ENCODE measurements at regions not wholly inside any gene's neighbourhood (a gene's known extent, or its start where the extent isn't known, plus 50 kb on each side); places are given as distances from the start of the nearest gene placed in this dataset.
A peak's percentile ranks its signal among the peaks of the same experiment; 100 is the strongest.

DNA sequence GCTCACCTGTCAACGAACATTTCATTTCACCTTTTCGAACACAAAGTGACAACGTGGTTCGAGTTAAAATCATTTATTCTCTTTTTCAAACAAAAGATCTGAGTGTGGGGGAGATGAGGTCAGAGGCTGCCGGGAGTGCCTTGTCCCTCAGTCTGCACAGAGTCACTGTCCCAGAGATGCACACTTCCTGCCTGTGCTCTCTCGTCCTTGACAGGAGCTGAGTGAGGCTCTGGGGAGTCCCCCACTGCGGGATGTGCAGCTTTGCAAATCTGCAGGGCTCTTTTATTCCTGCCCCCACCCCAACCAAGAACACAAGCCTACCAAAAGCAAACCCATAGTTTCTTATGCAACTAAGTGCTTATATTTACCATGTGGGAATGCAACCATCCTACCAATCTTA lies 497.8 kb downstream of the EIPR1 start:
- H3K79me2 ChIP-seq (ENCODE audit: control insufficient read depth, insufficient read depth, low read length): no peaks in the 10 kb centered on the region
- H3K27ac ChIP-seq (ENCODE audit: low read depth, low read length): no peak overlapping the region
- H3K4me2 ChIP-seq (ENCODE audit: low read length): no peak overlapping the region
- H2BK15ac ChIP-seq (replicated peaks; ENCODE audit: low read depth): no peak overlapping the region
- H3K36me3 ChIP-seq (ENCODE audit: control insufficient read depth, insufficient read depth, low read length): no peaks in the 10 kb centered on the region
- no peak overlapping the region for H2AK5ac ChIP-seq (ENCODE audit: low read length)
- H4K5ac ChIP-seq (ENCODE audit: low read length): no peak overlapping the region
- H3K4me1 ChIP-seq (ENCODE audit: control insufficient read depth, low read depth, low read length): no peaks in the 10 kb centered on the region
- H4K8ac ChIP-seq (ENCODE audit: low read depth, low read length): no peak overlapping the region
- WGBS (ENCODE audit: extremely low coverage, insufficient coverage, low lambda C conversion rate): no CpG with 5 or more reads among the region's 7 CpGs
- H3K18ac ChIP-seq (ENCODE audit: low read length): no peak overlapping the region
- DNase-seq: no peak
- no peak overlapping the region for H2BK5ac ChIP-seq (ENCODE audit: low read length)
- no peak overlapping the region for H3K9ac ChIP-seq (ENCODE audit: low read length)
- H3K27me3 ChIP-seq (ENCODE audit: insufficient read depth, low read length, poor library complexity): no peaks in the 10 kb centered on the region
- H3K4ac ChIP-seq (ENCODE audit: low read depth, low read length): no peak overlapping the region
- H2BK120ac ChIP-seq (ENCODE audit: low read depth, low read length): no peak overlapping the region
- no peak overlapping the region for H3K56ac ChIP-seq (ENCODE audit: low read length)
- H3K23ac ChIP-seq (ENCODE audit: low read length): no peak overlapping the region
- H3K79me1 ChIP-seq (ENCODE audit: low read length): no peaks in the 10 kb centered on the region
- no peak overlapping the region for H3K4me3 ChIP-seq (ENCODE audit: low read length)

DNA sequence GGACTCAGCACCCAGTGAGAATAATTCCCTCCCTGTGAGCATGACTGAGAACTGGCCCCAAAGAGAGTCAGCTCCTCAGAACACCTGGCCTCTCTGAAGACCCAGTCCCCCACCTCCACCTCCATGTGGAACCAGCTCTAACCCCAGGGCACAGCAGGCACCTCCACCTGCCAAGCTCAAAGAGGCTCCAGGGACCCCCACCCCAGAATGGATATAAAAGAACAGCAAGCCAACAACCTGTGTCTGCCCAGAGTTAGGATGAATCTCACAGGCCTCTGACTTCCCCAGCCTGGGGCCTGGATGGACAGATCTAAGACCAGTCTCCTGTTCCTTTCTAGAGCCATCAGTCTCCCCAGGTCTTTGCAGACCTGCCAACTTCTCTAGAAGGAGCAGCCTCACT lies 498.5 kb downstream of the EIPR1 start:
- Histone ChIP-seq H4K8ac (ENCODE audit: low read depth, low read length) (no peak overlapping the region), H3K56ac (ENCODE audit: low read length) (no peak overlapping the region), H2BK15ac (replicated peaks; ENCODE audit: low read depth) (no peak overlapping the region), H4K5ac (ENCODE audit: low read length) (no peak overlapping the region), H3K27ac (ENCODE audit: low read depth, low read length) (no peak overlapping the region), H3K9ac (ENCODE audit: low read length) (no peak overlapping the region), H3K79me1 (ENCODE audit: low read length) (no peaks in the 10 kb centered on the region), H3K23ac (ENCODE audit: low read length) (no peak overlapping the region), H3K4ac (ENCODE audit: low read depth, low read length) (no peak overlapping the region), H3K18ac (ENCODE audit: low read length) (no peak overlapping the region), H3K4me1 (ENCODE audit: control insufficient read depth, low read depth, low read length) (no peaks in the 10 kb centered on the region), H2AK5ac (ENCODE audit: low read length) (no peak overlapping the region), H3K4me2 (ENCODE audit: low read length) (no peak overlapping the region), H3K27me3 (ENCODE audit: insufficient read depth, low read length, poor library complexity) (no peaks in the 10 kb centered on the region), H3K36me3 (ENCODE audit: control insufficient read depth, insufficient read depth, low read length) (no peaks in the 10 kb centered on the region), H3K4me3 (ENCODE audit: low read length) (no peak overlapping the region), H2BK120ac (ENCODE audit: low read depth, low read length) (no peak overlapping the region), H3K79me2 (ENCODE audit: control insufficient read depth, insufficient read depth, low read length) (no peaks in the 10 kb centered on the region), H2BK5ac (ENCODE audit: low read length) (no peak overlapping the region)
- DNase-seq: no peak

- no peak overlapping the region for H2BK15ac ChIP-seq (replicated peaks; ENCODE audit: low read depth)
- no peak overlapping the region for H3K27ac ChIP-seq (ENCODE audit: low read depth, low read length)
- H3K4me1 ChIP-seq (ENCODE audit: control insufficient read depth, low read depth, low read length): no peaks in the 10 kb centered on the region
These were observed 500.2 kb downstream of the EIPR1 start for GRCh38 chr2:2877427-2877826.

GRCh38 chr2:2876331-2877221 lies 501.0 kb downstream of the EIPR1 start:
- H3K18ac ChIP-seq (ENCODE audit: low read length): no peak overlapping the region
- no peaks in the 10 kb centered on the region for H3K79me2 ChIP-seq (ENCODE audit: control insufficient read depth, insufficient read depth, low read length)
- no peak overlapping the region for H3K4me2 ChIP-seq (ENCODE audit: low read length)
- H3K79me1 ChIP-seq (ENCODE audit: low read length): no peaks in the 10 kb centered on the region
- no peak overlapping the region for H3K4me3 ChIP-seq (ENCODE audit: low read length)
- no peak overlapping the region for H2BK5ac ChIP-seq (ENCODE audit: low read length)
- H3K27me3 ChIP-seq (ENCODE audit: insufficient read depth, low read length, poor library complexity): no peaks in the 10 kb centered on the region
- no CpG with 5 or more reads among the region's 18 CpGs for WGBS (ENCODE audit: extremely low coverage, insufficient coverage, low lambda C conversion rate)
- H2BK120ac ChIP-seq (ENCODE audit: low read depth, low read length): no peak overlapping the region
- no peak overlapping the region for H3K9ac ChIP-seq (ENCODE audit: low read length)
- H3K36me3 ChIP-seq (ENCODE audit: control insufficient read depth, insufficient read depth, low read length): no peaks in the 10 kb centered on the region
- no peak overlapping the region for H3K4ac ChIP-seq (ENCODE audit: low read depth, low read length)
- no peak overlapping the region for H3K27ac ChIP-seq (ENCODE audit: low read depth, low read length)
- H4K8ac ChIP-seq (ENCODE audit: low read depth, low read length): no peak overlapping the region
- no peak overlapping the region for H3K56ac ChIP-seq (ENCODE audit: low read length)
- H3K23ac ChIP-seq (ENCODE audit: low read length): no peak overlapping the region
- H2BK15ac ChIP-seq (replicated peaks; ENCODE audit: low read depth): no peak overlapping the region
- no peaks in the 10 kb centered on the region for H3K4me1 ChIP-seq (ENCODE audit: control insufficient read depth, low read depth, low read length)
- H2AK5ac ChIP-seq (ENCODE audit: low read length): no peak overlapping the region
- peak; percentile 39 for DNase-seq
- no peak overlapping the region for H4K5ac ChIP-seq (ENCODE audit: low read length)

More at GRCh38 chr2:2877427-2877826, 500.2 kb downstream of the EIPR1 start:
- H3K4ac ChIP-seq (ENCODE audit: low read depth, low read length): no peak overlapping the region
- no peak overlapping the region for H3K18ac ChIP-seq (ENCODE audit: low read length)
- no peaks in the 10 kb centered on the region for H3K36me3 ChIP-seq (ENCODE audit: control insufficient read depth, insufficient read depth, low read length)
- WGBS (ENCODE audit: extremely low coverage, insufficient coverage, low lambda C conversion rate): no CpG with 5 or more reads among the region's 13 CpGs
- H2BK120ac ChIP-seq (ENCODE audit: low read depth, low read length): no peak overlapping the region
- no peak overlapping the region for H4K5ac ChIP-seq (ENCODE audit: low read length)
- no peaks in the 10 kb centered on the region for H3K27me3 ChIP-seq (ENCODE audit: insufficient read depth, low read length, poor library complexity)
- H3K4me2 ChIP-seq (ENCODE audit: low read length): no peak overlapping the region
- no peaks in the 10 kb centered on the region for H3K79me2 ChIP-seq (ENCODE audit: control insufficient read depth, insufficient read depth, low read length)
- no peak for DNase-seq
- H4K8ac ChIP-seq (ENCODE audit: low read depth, low read length): no peak overlapping the region
- no peak overlapping the region for H3K4me3 ChIP-seq (ENCODE audit: low read length)
- H3K9ac ChIP-seq (ENCODE audit: low read length): no peak overlapping the region
- H3K23ac ChIP-seq (ENCODE audit: low read length): no peak overlapping the region
- H3K79me1 ChIP-seq (ENCODE audit: low read length): no peaks in the 10 kb centered on the region
- no peak overlapping the region for H2AK5ac ChIP-seq (ENCODE audit: low read length)
- H2BK5ac ChIP-seq (ENCODE audit: low read length): no peak overlapping the region
- no peak overlapping the region for H3K56ac ChIP-seq (ENCODE audit: low read length)

GRCh38 chr2:2875831-2876230 lies 501.8 kb downstream of the EIPR1 start:
- no peak overlapping the region for H3K56ac ChIP-seq (ENCODE audit: low read length)
- no peak overlapping the region for H4K8ac ChIP-seq (ENCODE audit: low read depth, low read length)
- H3K4me2 ChIP-seq (ENCODE audit: low read length): no peak overlapping the region
- H2BK15ac ChIP-seq (replicated peaks; ENCODE audit: low read depth): no peak overlapping the region
- no peak overlapping the region for H3K4ac ChIP-seq (ENCODE audit: low read depth, low read length)
- H2AK5ac ChIP-seq (ENCODE audit: low read length): no peak overlapping the region
- no peak overlapping the region for H4K5ac ChIP-seq (ENCODE audit: low read length)
- no CpG with 5 or more reads among the region's 6 CpGs for WGBS (ENCODE audit: extremely low coverage, insufficient coverage, low lambda C conversion rate)
- H2BK120ac ChIP-seq (ENCODE audit: low read depth, low read length): no peak overlapping the region
- no peaks in the 10 kb centered on the region for H3K4me1 ChIP-seq (ENCODE audit: control insufficient read depth, low read depth, low read length)
- no peak overlapping the region for H3K9ac ChIP-seq (ENCODE audit: low read length)
- H2BK5ac ChIP-seq (ENCODE audit: low read length): no peak overlapping the region
- H3K23ac ChIP-seq (ENCODE audit: low read length): no peak overlapping the region
- DNase-seq: no peak
- no peaks in the 10 kb centered on the region for H3K79me1 ChIP-seq (ENCODE audit: low read length)
- no peak overlapping the region for H3K27ac ChIP-seq (ENCODE audit: low read depth, low read length)
- no peaks in the 10 kb centered on the region for H3K36me3 ChIP-seq (ENCODE audit: control insufficient read depth, insufficient read depth, low read length)
- no peak overlapping the region for H3K18ac ChIP-seq (ENCODE audit: low read length)
- no peaks in the 10 kb centered on the region for H3K27me3 ChIP-seq (ENCODE audit: insufficient read depth, low read length, poor library complexity)
- no peaks in the 10 kb centered on the region for H3K79me2 ChIP-seq (ENCODE audit: control insufficient read depth, insufficient read depth, low read length)
- H3K4me3 ChIP-seq (ENCODE audit: low read length): no peak overlapping the region

- DNase-seq: no peak
- WGBS (ENCODE audit: extremely low coverage, insufficient coverage, low lambda C conversion rate): no CpG with 5 or more reads among the region's 11 CpGs
- Histone ChIP-seq H3K79me2 (ENCODE audit: control insufficient read depth, insufficient read depth, low read length) (no peaks in the 10 kb centered on the region), H3K4me1 (ENCODE audit: control insufficient read depth, low read depth, low read length) (no peaks in the 10 kb centered on the region), H3K4ac (ENCODE audit: low read depth, low read length) (no peak overlapping the region), H3K27ac (ENCODE audit: low read depth, low read length) (no peak overlapping the region), H2BK5ac (ENCODE audit: low read length) (no peak overlapping the region), H3K4me2 (ENCODE audit: low read length) (no peak overlapping the region), H3K4me3 (ENCODE audit: low read length) (no peak overlapping the region), H3K36me3 (ENCODE audit: control insufficient read depth, insufficient read depth, low read length) (no peaks in the 10 kb centered on the region), H4K8ac (ENCODE audit: low read depth, low read length) (no peak overlapping the region), H3K79me1 (ENCODE audit: low read length) (no peaks in the 10 kb centered on the region), H4K5ac (ENCODE audit: low read length) (no peak overlapping the region), H3K9ac (ENCODE audit: low read length) (no peak overlapping the region), H3K18ac (ENCODE audit: low read length) (no peak overlapping the region), H3K56ac (ENCODE audit: low read length) (no peak overlapping the region), H2AK5ac (ENCODE audit: low read length) (no peak overlapping the region), H3K27me3 (ENCODE audit: insufficient read depth, low read length, poor library complexity) (no peaks in the 10 kb centered on the region), H3K23ac (ENCODE audit: low read length) (no peak overlapping the region), H2BK120ac (ENCODE audit: low read depth, low read length) (no peak overlapping the region), H2BK15ac (replicated peaks; ENCODE audit: low read depth) (no peak overlapping the region)
These were observed 502.3 kb downstream of the EIPR1 start for GRCh38 chr2:2875296-2875695.

Measured in mesendoderm (in vitro differentiated cells).